NB4 (cell line): ENCODE measurements at regions not wholly inside any gene's neighbourhood (a gene's known extent, or its start where the extent isn't known, plus 50 kb on each side); places are given as distances from the start of the nearest gene placed in this dataset.

Experiments
- MYC ChIP-seq: IDR thresholded peaks from 2 replicates; pipeline ENCODE4 v1.6.1; 2011; ENCODE audit warnings: low read depth, low read length
- POLR2A ChIP-seq: IDR thresholded peaks from 2 replicates; pipeline ENCODE4 v1.6.1; 2011; ENCODE audit warnings: mild to moderate bottlenecking; ENCODE audit not compliant: insufficient read length; ENCODE audit errors: extremely low read depth
- TF ChIP-seq, protein P1 (sequence below): IDR thresholded peaks from one replicate; pipeline ENCODE4 v1.5.1; 2012; ENCODE audit warnings: low read depth, low read length
- TF ChIP-seq, protein P2 (sequence below): IDR thresholded peaks from 2 replicates; pipeline ENCODE4 v1.6.1; 2011; ENCODE audit warnings: low read depth, low read length

DNA sequence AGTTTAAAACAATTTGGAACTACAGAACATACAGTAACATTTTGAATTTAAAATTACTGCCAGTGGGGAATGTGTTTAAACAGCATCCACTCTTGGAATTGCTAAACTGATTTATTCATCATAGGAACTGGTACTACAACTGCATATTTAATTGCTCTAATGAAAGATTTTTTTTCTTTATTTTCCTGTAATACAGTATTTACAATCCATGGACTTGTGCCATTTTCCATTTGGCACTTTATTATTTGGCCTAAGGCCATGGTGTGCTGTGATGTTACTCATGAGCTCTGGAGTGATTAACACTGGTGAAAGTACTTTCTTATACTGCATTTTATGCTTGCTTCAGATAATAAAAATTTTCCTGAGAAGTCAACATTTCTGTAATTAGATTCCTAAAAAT, 69.7 kb upstream of the NUDT6 start:
- no peak for TF ChIP-seq POLR2A
- TF ChIP-seq MYC = no peak
- TF ChIP-seq, protein P1, sequence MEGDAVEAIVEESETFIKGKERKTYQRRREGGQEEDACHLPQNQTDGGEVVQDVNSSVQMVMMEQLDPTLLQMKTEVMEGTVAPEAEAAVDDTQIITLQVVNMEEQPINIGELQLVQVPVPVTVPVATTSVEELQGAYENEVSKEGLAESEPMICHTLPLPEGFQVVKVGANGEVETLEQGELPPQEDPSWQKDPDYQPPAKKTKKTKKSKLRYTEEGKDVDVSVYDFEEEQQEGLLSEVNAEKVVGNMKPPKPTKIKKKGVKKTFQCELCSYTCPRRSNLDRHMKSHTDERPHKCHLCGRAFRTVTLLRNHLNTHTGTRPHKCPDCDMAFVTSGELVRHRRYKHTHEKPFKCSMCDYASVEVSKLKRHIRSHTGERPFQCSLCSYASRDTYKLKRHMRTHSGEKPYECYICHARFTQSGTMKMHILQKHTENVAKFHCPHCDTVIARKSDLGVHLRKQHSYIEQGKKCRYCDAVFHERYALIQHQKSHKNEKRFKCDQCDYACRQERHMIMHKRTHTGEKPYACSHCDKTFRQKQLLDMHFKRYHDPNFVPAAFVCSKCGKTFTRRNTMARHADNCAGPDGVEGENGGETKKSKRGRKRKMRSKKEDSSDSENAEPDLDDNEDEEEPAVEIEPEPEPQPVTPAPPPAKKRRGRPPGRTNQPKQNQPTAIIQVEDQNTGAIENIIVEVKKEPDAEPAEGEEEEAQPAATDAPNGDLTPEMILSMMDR = no peak
- TF ChIP-seq, protein P2, sequence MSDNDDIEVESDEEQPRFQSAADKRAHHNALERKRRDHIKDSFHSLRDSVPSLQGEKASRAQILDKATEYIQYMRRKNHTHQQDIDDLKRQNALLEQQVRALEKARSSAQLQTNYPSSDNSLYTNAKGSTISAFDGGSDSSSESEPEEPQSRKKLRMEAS = no peak
